Stimulated activated CD8-positive, alpha-beta memory T cell treated with anti-CD3 and anti-CD28 coated beads, Interleukin-4, amount 100 ng/mL, for 48 hours (primary cell): ENCODE measurements at regions not wholly inside any gene's neighbourhood (a gene's known extent, or its start where the extent isn't known, plus 50 kb on each side); places are given as distances from the start of the nearest gene placed in this dataset.

ENCODE experiments used
- DNase-seq: peaks from one replicate; pipeline ENCODE4 v3.0.0-alpha.2; 2020

- no peak for DNase-seq
These were observed 432.7 kb downstream of the SLITRK5 start for GRCh38 chr13:88103824-88104223.

DNA sequence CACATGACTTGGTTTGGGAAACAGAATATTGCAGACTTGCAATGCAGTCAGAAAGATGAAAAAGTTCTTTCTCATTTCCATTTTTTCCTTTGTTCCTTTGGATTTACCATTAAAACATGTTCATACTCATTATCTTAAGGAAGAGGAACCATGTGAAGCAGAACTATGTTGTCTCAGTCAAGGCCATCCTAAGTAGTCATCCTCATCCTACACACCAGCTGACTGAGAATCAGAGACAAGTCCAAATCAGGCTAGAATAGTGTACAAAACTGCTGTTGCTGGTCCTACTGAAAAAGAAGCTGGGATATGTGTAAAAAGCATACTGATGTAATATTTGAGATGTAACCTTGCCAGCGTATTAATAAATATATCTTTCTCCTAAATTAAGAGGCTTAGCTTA lies 433.4 kb downstream of the SLITRK5 start:
- DNase-seq: no peak

- DNase-seq: no peak
These were observed 436.4 kb downstream of the SLITRK5 start for GRCh38 chr13:88107570-88107969.

GRCh38 chr13:88112526-88112925 lies 441.4 kb downstream of the SLITRK5 start:
- no peak for DNase-seq

DNA sequence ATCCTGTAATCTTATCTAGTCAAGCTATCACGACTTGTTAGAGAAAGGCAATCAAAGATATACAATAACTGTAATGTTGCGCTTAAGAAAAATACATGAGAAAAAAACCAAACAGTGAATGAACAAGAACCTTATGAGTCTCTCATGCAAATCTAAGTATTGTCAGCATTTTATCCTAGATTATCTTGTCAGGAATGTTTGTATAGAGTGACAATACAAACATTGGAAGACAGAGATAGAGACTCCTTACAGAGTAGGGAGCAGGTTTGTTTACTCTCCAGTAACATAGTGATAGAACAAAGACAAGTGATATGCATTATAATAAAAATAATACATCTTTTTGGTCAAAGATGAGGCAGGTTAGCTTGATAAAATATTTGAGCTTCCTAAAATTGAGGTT lies 444.8 kb downstream of the SLITRK5 start:
- DNase-seq: no peak

DNA sequence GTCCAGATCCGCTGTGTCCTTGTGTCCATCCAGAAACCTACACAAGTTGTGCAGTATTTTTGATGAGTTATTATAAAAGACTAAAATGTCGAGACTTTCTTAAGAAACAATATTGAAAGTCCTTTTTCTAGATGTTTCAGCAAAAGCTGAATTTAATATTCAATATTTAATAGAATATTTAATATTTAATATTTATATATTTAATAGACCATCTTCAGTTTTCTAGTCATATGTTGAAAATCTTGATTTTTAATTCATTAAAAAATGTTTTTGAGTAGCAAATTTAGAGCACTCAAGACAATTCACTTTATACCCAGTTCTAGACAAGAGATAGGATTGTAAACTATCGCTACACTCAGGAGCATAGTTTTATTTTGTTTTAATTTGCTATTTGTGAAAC lies 447.8 kb downstream of the SLITRK5 start:
- DNase-seq: no peak

GRCh38 chr13:88124142-88124541 lies 453.0 kb downstream of the SLITRK5 start:
- DNase-seq: no peak

GRCh38 chr13:88125055-88125454 lies 453.9 kb downstream of the SLITRK5 start:
- no peak for DNase-seq

GRCh38 chr13:88136098-88136790 lies 465.1 kb downstream of the SLITRK5 start:
- DNase-seq: no peak

DNA sequence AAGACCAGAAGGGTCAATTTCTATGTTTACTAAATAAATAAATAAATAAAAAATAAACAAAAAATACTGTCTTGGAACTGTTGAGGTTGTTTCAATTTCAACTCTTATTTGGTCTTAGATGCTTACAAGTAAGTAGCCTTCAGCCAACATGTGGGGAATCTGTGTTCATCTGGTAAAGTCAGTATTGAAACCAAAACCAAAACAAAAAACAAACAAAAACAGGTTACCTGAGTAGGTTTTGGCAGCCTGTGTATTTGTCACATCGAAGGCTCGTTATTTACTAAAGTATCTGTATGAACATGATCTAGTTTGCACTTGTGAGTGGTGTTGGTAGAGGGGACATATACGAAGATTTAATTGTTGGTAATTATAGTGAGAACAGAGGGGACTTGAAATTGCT lies 471.5 kb downstream of the SLITRK5 start:
- no peak for DNase-seq

GRCh38 chr13:88144580-88144979 lies 473.4 kb downstream of the SLITRK5 start:
- no peak for DNase-seq

- DNase-seq: no peak
These were observed 482.2 kb downstream of the SLITRK5 start for GRCh38 chr13:88153353-88153752.

DNA sequence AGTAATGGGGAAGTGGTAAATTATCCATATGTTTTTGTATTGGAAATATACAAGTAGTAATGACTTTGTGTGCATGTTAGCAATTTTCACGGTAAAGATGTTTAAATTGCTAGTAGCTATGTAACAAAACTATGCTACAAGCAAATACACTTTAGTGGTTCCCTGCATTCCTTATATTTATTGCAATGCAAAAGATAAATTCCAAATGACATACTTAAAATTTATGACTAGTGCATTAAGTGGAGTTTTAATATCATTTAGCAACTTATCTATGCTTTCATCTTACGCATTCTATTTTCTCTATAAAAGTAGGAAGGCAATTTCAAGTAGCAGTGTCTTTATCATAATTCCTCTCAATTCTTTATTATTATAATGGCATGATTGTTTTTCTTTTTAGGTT lies 482.8 kb downstream of the SLITRK5 start:
- no peak for DNase-seq

GRCh38 chr13:88162076-88162702 lies 491.0 kb downstream of the SLITRK5 start:
- DNase-seq: no peak

GRCh38 chr13:88176231-88176630 lies 505.1 kb downstream of the SLITRK5 start:
- DNase-seq: no peak

GRCh38 chr13:88183440-88183839 lies 512.3 kb downstream of the SLITRK5 start:
- DNase-seq: no peak

DNA sequence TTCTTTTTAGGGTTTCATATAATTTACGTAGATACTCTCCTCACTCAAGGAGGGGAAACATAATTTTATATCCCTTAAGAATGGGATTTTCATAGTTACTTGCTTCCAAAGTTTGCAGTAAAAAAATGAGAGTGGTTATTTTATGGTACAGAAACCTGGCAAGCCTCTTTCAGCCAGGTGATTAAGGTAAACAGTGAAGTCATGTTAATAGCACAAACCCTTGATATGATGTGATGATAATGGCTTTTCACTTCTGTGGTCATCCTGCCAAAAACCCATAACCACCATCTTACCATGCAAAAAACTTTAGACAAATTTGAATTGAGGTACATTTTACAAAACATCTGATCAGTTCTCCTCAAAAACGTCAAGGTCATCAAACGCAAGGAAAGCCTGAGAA lies 517.8 kb downstream of the SLITRK5 start:
- no peak for DNase-seq

DNA sequence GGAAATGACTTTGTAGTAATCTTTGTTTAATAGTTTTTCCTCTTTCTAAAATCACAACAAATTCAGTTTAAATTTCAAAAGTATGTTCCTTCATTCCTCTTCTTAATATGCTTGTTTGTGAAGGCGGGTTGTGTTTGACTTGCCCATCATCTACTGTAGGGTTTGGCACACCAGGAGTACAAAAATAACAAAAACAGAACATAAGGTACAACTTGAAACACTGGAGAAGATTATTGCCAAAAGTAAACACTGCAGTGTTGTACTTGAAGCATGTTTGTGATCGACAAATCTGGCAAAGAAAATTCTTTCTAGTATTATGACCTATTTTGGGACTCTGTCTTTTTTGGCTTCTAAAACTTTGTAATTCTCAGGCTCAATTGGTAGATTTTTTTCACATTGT lies 518.6 kb downstream of the SLITRK5 start:
- DNase-seq: no peak

GRCh38 chr13:88196106-88196505 lies 524.9 kb downstream of the SLITRK5 start:
- no peak for DNase-seq

GRCh38 chr13:88217372-88217771 lies 546.2 kb downstream of the SLITRK5 start:
- no peak for DNase-seq

- no peak for DNase-seq
These were observed 546.7 kb downstream of the SLITRK5 start for GRCh38 chr13:88217883-88218282.

GRCh38 chr13:88223958-88224357 lies 552.8 kb downstream of the SLITRK5 start:
- no peak for DNase-seq

DNA sequence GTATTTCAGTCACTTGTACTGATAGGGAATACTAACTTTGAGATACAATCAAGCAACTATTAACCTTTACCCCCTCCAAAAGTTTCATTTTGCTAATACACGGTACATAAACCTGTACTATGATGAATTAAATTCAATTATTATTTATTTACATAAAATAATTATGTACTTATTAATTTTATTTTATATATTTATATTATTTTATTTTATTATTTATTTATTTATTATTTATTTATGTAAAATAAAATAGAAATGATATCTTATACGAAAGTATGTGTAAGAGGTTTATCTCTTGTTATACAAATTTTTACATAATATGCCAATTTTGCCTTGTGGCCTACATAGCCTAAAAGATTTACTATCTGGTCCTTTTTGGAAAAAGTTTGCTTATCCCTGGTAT lies 564.3 kb downstream of the SLITRK5 start:
- no peak for DNase-seq

GRCh38 chr13:88246239-88246638 lies 575.1 kb downstream of the SLITRK5 start:
- DNase-seq: no peak

GRCh38 chr13:88248393-88248792 lies 577.2 kb downstream of the SLITRK5 start:
- DNase-seq: no peak
